ENCODE measurements at regions not wholly inside any gene's neighbourhood (a gene's known extent, or its start where the extent isn't known, plus 50 kb on each side); places are given as distances from the start of the nearest gene placed in this dataset.

DNA sequence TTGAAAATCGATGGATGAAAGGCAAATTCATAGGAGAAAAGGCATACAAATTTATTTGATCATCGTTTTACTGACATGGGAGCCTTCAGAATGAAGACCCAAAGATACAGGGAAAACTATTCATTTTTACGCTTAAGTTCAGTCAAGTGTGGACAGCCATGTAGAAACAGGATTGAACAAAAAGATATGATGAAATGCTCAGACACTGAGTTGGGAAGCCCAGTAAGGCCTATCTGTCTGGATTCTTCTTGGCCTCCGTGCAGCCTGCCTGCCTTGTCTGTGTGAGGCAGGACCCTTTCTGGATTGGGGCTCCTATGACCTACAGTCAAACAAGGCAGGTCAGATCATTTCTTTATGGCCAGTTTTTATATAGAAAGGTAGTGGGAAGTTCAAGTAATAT lies 203.8 kb upstream of the MYL2 start:
- TF ChIP-seq, protein P1, sequence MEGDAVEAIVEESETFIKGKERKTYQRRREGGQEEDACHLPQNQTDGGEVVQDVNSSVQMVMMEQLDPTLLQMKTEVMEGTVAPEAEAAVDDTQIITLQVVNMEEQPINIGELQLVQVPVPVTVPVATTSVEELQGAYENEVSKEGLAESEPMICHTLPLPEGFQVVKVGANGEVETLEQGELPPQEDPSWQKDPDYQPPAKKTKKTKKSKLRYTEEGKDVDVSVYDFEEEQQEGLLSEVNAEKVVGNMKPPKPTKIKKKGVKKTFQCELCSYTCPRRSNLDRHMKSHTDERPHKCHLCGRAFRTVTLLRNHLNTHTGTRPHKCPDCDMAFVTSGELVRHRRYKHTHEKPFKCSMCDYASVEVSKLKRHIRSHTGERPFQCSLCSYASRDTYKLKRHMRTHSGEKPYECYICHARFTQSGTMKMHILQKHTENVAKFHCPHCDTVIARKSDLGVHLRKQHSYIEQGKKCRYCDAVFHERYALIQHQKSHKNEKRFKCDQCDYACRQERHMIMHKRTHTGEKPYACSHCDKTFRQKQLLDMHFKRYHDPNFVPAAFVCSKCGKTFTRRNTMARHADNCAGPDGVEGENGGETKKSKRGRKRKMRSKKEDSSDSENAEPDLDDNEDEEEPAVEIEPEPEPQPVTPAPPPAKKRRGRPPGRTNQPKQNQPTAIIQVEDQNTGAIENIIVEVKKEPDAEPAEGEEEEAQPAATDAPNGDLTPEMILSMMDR (IDR thresholded peaks at IDR 0.05), result no peak
- TF ChIP-seq POLR2A (IDR thresholded peaks at IDR 0.05), result no peak

Measured in heart left ventricle (tissue), 13 donors.